ENCODE measurements at regions not wholly inside any gene's neighbourhood (a gene's known extent, or its start where the extent isn't known, plus 50 kb on each side); places are given as distances from the start of the nearest gene placed in this dataset.
A peak's percentile ranks its signal among the peaks of the same experiment; 100 is the strongest.

DNA sequence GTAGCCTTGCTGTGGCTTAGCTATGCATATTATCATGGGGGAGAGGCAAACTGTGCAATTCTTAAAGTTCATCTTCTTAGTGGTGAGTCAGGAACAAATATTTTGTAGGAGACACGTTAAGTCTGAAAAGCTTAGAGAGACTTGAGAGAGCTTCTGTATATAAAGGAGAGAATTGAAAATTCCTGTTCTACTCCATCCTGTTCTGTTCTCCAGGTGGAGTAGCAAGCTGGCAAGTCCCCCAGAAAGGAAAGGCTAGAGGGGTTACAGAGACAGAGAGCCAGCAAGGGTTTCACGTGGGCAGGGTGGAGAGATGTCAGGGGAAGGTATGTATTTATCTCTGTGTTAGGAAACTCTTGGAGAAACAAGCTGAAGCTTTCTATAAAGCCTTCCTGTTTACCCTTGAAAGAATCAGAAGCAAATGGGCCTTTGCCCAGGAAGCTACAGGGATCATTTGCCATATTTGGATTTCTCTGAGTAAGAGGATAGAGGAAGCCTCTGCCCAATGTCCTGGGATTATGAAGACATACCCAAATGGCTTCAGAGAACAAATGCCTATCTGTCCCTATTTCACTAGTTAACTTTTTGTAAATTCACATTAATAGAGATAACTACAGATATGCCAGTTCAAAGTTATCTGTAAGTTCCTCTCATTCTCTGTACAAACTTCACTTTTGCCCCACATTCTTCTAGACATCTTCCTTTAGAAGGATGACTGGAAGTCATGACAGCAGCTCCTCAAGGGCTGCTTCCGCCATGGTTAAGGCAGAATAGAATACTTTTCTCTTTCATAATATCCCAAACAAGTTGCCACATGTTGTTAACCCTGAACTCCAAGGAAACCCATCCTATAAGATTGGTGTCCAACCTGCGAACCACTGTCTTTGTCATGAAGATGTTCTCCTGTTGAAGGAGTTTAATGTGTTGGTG is 126.7 kb upstream of the NEDD9 start:
- ATAC-seq, result no peak
- peaks cover 3% of the 10 kb centered on the region for H3K9me3 Mint-ChIP-seq
- no peaks in the 10 kb centered on the region for H3K27me3 Mint-ChIP-seq
- H3K4me1 Mint-ChIP-seq, result peaks cover 81% of the 10 kb centered on the region
- H3K36me3 Mint-ChIP-seq, result peaks cover 34% of the 10 kb centered on the region
- H3K4me3 Mint-ChIP-seq, result no peak overlapping the region
- peak overlapping the region; percentile 21 for H3K27ac Mint-ChIP-seq

GRCh38 chr6:11357285-11357684 is 124.8 kb upstream of the NEDD9 start:
- H3K27me3 Mint-ChIP-seq, result no peaks in the 10 kb centered on the region
- peaks cover 82% of the 10 kb centered on the region for H3K4me1 Mint-ChIP-seq
- peaks cover 3% of the 10 kb centered on the region for H3K9me3 Mint-ChIP-seq
- H3K27ac Mint-ChIP-seq, result peak overlapping the region; percentile 70
- H3K4me3 Mint-ChIP-seq, result no peak overlapping the region
- peaks cover 45% of the 10 kb centered on the region for H3K36me3 Mint-ChIP-seq
- ATAC-seq, result no peak

- no peaks in the 10 kb centered on the region for H3K27me3 Mint-ChIP-seq
- peaks cover 3% of the 10 kb centered on the region for H3K9me3 Mint-ChIP-seq
- no peak for ATAC-seq
- no peak overlapping the region for H3K4me3 Mint-ChIP-seq
- H3K27ac Mint-ChIP-seq, result peak overlapping the region; percentile 70
- H3K36me3 Mint-ChIP-seq, result peaks cover 48% of the 10 kb centered on the region
- peaks cover 82% of the 10 kb centered on the region for H3K4me1 Mint-ChIP-seq
Measured at GRCh38 chr6:11356404-11357155, 124.1 kb upstream of the NEDD9 start.

DNA sequence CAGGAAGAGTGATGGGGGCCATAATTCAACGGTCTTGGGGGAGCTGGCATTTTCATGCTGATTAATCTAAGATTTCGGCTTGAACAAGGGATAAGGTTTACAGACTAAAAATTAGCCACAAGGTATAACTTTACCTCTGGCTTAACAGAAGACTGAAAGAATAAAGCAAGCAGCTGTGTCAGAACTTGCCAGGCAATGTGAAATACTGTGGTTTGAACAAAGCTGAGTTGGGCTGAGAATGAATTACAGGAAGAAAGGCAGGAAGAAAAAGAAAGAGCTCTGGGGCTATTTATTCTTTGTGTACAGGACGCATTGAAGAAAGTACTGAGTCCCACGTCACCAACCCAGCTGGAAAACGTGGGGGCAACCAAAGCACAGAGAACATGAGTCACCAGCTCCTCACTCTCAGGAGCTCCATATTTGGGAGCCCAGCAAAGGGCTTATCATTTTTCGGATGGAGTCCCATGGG is 121.5 kb upstream of the NEDD9 start:
- H3K36me3 Mint-ChIP-seq, result peaks cover 47% of the 10 kb centered on the region
- peaks cover 82% of the 10 kb centered on the region for H3K4me1 Mint-ChIP-seq
- peak; percentile 48 for ATAC-seq
- peak overlapping the region; percentile 82 for H3K27ac Mint-ChIP-seq
- no peak overlapping the region for H3K4me3 Mint-ChIP-seq
- no peaks in the 10 kb centered on the region for H3K27me3 Mint-ChIP-seq
- H3K9me3 Mint-ChIP-seq, result no peaks in the 10 kb centered on the region

DNA sequence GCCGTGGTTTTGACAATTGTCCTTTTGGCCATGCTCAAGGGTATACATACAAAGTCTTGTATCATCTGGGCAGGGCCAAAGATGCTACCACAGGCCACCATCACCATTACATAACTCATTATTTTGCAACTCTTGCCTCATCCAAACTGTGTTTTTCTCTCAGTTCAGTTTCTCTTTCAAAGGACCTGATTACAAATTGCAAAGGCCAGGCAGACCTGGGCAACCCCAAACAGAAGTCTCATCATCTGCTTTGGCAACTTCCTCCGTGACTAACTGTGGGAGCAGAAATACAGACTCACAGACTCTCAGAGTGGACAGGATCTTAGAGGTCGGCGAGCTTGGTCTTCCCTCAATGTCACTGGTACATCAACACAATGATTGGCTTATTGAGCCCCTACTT is 117.8 kb upstream of the NEDD9 start:
- Mint-ChIP-seq H3K36me3 (peaks cover 39% of the 10 kb centered on the region), H3K4me1 (peaks cover 92% of the 10 kb centered on the region), H3K27me3 (no peaks in the 10 kb centered on the region), H3K9me3 (no peaks in the 10 kb centered on the region), H3K27ac (peak overlapping the region; percentile 23), H3K4me3 (no peak overlapping the region)
- no peak for ATAC-seq

DNA sequence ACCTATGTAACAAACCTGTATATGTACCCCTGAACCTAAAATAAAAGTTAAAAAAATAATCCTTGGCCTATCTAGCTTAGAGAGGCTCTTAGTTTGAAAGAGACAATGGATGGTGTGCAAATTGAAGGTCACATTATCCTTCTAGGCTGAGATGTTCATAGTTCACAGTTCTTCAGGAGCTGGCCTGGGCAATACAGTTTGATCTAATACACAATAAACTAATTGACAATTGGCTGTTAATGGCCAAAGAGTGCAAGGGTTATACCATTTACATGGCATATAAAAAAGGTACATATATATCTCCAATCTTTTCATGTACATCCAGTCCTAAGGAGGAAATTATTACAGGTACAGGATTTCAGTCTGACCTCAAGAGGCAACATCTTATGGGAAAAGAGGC is 117.4 kb upstream of the NEDD9 start:
- no peaks in the 10 kb centered on the region for H3K27me3 Mint-ChIP-seq
- H3K9me3 Mint-ChIP-seq, result no peaks in the 10 kb centered on the region
- ATAC-seq, result no peak
- H3K36me3 Mint-ChIP-seq, result peaks cover 41% of the 10 kb centered on the region
- H3K4me1 Mint-ChIP-seq, result peaks cover 92% of the 10 kb centered on the region
- H3K4me3 Mint-ChIP-seq, result no peak overlapping the region
- peak overlapping the region; percentile 23 for H3K27ac Mint-ChIP-seq

DNA sequence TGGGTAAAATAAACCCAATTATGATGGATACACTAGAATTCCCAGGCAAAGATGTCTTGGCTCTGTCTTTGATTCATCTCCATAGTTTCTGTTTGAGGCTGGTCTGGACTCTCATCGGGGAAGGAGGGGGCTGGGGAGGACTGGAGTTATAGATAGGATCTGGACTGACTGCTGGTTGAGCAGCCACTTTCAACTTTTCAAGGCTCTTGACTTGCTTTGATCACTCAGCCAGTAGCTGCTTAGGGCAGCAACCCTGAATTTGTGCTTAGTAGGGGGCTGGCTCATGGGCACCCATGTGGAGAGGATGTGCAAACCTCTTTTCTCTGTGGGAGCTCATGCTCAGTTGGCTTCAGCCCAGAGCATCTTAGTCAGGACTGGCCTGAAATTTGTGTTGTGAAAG is 114.0 kb upstream of the NEDD9 start:
- H3K27me3 Mint-ChIP-seq, result no peaks in the 10 kb centered on the region
- H3K4me3 Mint-ChIP-seq, result no peak overlapping the region
- H3K4me1 Mint-ChIP-seq, result peaks cover 93% of the 10 kb centered on the region
- H3K27ac Mint-ChIP-seq, result peak overlapping the region; percentile 26
- peak; percentile 80 for ATAC-seq
- peaks cover 43% of the 10 kb centered on the region for H3K36me3 Mint-ChIP-seq
- H3K9me3 Mint-ChIP-seq, result no peaks in the 10 kb centered on the region

- no peaks in the 10 kb centered on the region for H3K27me3 Mint-ChIP-seq
- peak overlapping the region; percentile 26 for H3K27ac Mint-ChIP-seq
- peaks cover 3% of the 10 kb centered on the region for H3K9me3 Mint-ChIP-seq
- H3K4me3 Mint-ChIP-seq, result no peak overlapping the region
- H3K36me3 Mint-ChIP-seq, result peaks cover 43% of the 10 kb centered on the region
- ATAC-seq, result no peak
- peaks cover 94% of the 10 kb centered on the region for H3K4me1 Mint-ChIP-seq
Measured at GRCh38 chr6:11345536-11345935, 113.1 kb upstream of the NEDD9 start.

- Mint-ChIP-seq H3K4me1 (peaks cover 84% of the 10 kb centered on the region), H3K36me3 (peaks cover 42% of the 10 kb centered on the region), H3K27ac (peak overlapping the region; percentile 26), H3K4me3 (no peak overlapping the region), H3K9me3 (peaks cover 9% of the 10 kb centered on the region), H3K27me3 (no peaks in the 10 kb centered on the region)
- ATAC-seq, result no peak
Measured at GRCh38 chr6:11343963-11344723, 111.7 kb upstream of the NEDD9 start.

GRCh38 chr6:11341867-11342266 is 109.4 kb upstream of the NEDD9 start:
- peaks cover 9% of the 10 kb centered on the region for H3K9me3 Mint-ChIP-seq
- H3K27me3 Mint-ChIP-seq, result no peaks in the 10 kb centered on the region
- peaks cover 45% of the 10 kb centered on the region for H3K36me3 Mint-ChIP-seq
- H3K4me3 Mint-ChIP-seq, result no peak overlapping the region
- ATAC-seq, result no peak
- peaks cover 61% of the 10 kb centered on the region for H3K4me1 Mint-ChIP-seq
- H3K27ac Mint-ChIP-seq, result peak overlapping the region; percentile 26

DNA sequence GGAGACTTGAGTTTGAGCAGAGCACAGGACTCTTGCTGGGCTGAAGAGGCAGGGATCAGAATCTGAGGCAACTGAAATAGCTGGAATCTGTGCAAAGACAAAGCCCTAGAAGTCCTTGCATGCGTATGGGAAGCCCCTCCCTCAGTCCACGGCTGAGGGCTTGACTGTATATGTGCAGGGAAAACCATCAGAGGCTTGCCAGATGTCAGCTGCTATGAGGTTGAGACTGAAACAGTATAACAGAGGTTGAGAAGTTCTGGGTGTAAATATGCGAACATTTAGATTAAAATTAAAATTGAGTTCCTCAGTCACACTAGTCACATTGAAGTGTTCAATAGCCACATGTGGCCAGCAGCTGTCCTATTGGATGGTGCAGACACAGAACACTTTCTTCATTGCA is 108.8 kb upstream of the NEDD9 start:
- no peaks in the 10 kb centered on the region for H3K27me3 Mint-ChIP-seq
- peaks cover 45% of the 10 kb centered on the region for H3K36me3 Mint-ChIP-seq
- no peak overlapping the region for H3K4me3 Mint-ChIP-seq
- no peak for ATAC-seq
- H3K9me3 Mint-ChIP-seq, result peaks cover 9% of the 10 kb centered on the region
- peaks cover 56% of the 10 kb centered on the region for H3K4me1 Mint-ChIP-seq
- peak overlapping the region; percentile 26 for H3K27ac Mint-ChIP-seq

- H3K4me3 Mint-ChIP-seq, result no peak overlapping the region
Measured at GRCh38 chr6:11339380-11339779, 106.9 kb upstream of the NEDD9 start.

DNA sequence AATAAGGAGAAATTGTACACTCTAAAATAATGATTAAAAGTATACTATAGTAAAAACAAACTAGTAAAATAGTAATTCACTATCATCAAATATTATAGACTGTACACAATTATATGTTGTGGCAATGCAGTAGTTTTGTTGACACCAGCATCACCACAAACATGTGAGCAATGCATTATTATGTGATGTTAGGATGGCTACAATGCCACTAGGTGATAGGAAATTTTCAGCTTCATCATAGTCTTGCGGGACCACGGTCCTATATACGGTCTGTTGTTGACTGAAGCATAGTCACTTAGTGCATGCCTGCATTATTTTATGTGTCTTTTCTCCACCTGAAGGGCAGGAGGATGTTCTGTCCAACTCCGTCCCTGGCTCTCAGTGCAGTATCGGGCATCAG is 104.8 kb upstream of the NEDD9 start:
- Mint-ChIP-seq H3K9me3 (peaks cover 9% of the 10 kb centered on the region), H3K4me1 (peaks cover 51% of the 10 kb centered on the region), H3K4me3 (no peak overlapping the region)

More at GRCh38 chr6:11339380-11339779, 106.9 kb upstream of the NEDD9 start:
- peaks cover 47% of the 10 kb centered on the region for H3K36me3 Mint-ChIP-seq
- peaks cover 51% of the 10 kb centered on the region for H3K4me1 Mint-ChIP-seq
- ATAC-seq, result no peak
- H3K27ac Mint-ChIP-seq, result peak overlapping the region; percentile 3
- H3K9me3 Mint-ChIP-seq, result peaks cover 9% of the 10 kb centered on the region
- H3K27me3 Mint-ChIP-seq, result no peaks in the 10 kb centered on the region

DNA sequence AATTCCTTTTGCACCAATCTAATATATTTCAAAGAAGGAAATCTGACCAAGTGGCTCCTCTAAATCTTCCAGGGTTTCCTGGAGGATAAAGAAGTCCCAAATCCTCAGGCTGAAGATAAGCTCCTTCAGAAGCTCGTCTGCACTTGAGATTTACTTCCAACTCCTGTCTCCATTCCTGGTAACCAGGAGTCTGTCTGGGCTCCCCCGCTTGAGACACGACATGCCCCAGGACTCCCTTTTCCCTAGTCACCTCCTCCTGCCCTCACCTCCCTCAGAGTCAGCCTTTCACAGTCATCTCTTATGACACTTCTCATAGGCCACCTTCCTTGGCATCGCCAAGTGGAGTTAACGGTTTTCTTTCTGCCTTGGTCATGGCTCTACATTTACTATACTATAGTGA is 103.4 kb upstream of the NEDD9 start:
- peaks cover 52% of the 10 kb centered on the region for H3K4me1 Mint-ChIP-seq

More for the DNA sequence above, 104.8 kb upstream of the NEDD9 start:
- no peak for ATAC-seq
- Mint-ChIP-seq H3K27me3 (no peaks in the 10 kb centered on the region), H3K36me3 (peaks cover 44% of the 10 kb centered on the region), H3K27ac (no peak overlapping the region)

More for the DNA sequence above, 103.4 kb upstream of the NEDD9 start:
- H3K36me3 Mint-ChIP-seq, result peaks cover 32% of the 10 kb centered on the region
- ATAC-seq, result no peak
- no peaks in the 10 kb centered on the region for H3K27me3 Mint-ChIP-seq
- no peak overlapping the region for H3K4me3 Mint-ChIP-seq
- H3K9me3 Mint-ChIP-seq, result peaks cover 6% of the 10 kb centered on the region
- H3K27ac Mint-ChIP-seq, result no peak overlapping the region
